IMR-90 (cell line): ENCODE measurements at regions not wholly inside any gene's neighbourhood (a gene's known extent, or its start where the extent isn't known, plus 50 kb on each side); places are given as distances from the start of the nearest gene placed in this dataset.

ENCODE experiments used
- ATAC-seq: fragments of 200-7000 bp; cut with Tn5 transposase; 2 replicates; pipeline ENCODE4 v1.9.1; 2020; ENCODE audit warnings: low read depth, mild to moderate bottlenecking, moderate library complexity
- BruUV-seq: library from RNA; stranded (reverse); fragments of 400-500 nt; replicated peaks from 2 replicates; lab custom pipeline; 2021; lab: Mats Ljungman, UMichigan
- CTCF ChIA-PET: fragments of 300-600 bp; formaldehyde crosslinking; extraction: SDS; loops from one replicate; lab custom pipeline; 2021; ENCODE audit warnings: antibody characterized with exemption; lab: Yijun Ruan, JAX
- POLR2A ChIA-PET: fragments of 300-600 bp; sonication (Branson Sonifier 250); formaldehyde crosslinking; loops from one replicate; lab custom pipeline; 2022; ENCODE audit warnings: antibody characterized with exemption; ENCODE audit not compliant: unreplicated experiment; lab: Charles Lee
- DNase-seq: peaks from one replicate; pipeline ENCODE4 v3.0.0; 2013
- H2AFZ ChIP-seq: replicated peaks from 2 replicates; pipeline ENCODE3; 2013; ENCODE audit warnings: low read length, mild to moderate bottlenecking; ENCODE audit not compliant: poor library complexity
- H2AK5ac ChIP-seq: 2 replicates; pipeline ENCODE4 v1.6.1; 2013; ENCODE audit warnings: low read depth, low read length, inconsistent platforms
- H2AK9ac ChIP-seq: replicated peaks from 2 replicates; pipeline ENCODE3; 2013; ENCODE audit warnings: mild to moderate bottlenecking, low read depth, low read length, moderate library complexity; ENCODE audit not compliant: poor library complexity
- H2BK120ac ChIP-seq: 2 replicates; pipeline ENCODE4 v1.6.1; 2013; ENCODE audit warnings: low read depth, low read length, inconsistent platforms
- H2BK15ac ChIP-seq: 3 replicates; pipeline ENCODE4 v1.6.1; 2013; ENCODE audit warnings: low read depth, low read length, inconsistent platforms
- H2BK20ac ChIP-seq: 2 replicates; pipeline ENCODE4 v1.6.1; 2013; ENCODE audit warnings: low read depth, mild to moderate bottlenecking, inconsistent platforms, low read length, moderate library complexity
- H2BK5ac ChIP-seq: 2 replicates; pipeline ENCODE4 v1.6.1; 2013; ENCODE audit warnings: mild to moderate bottlenecking, low read depth, low read length, inconsistent platforms; ENCODE audit not compliant: poor library complexity, severe bottlenecking
- H3K14ac ChIP-seq: replicated peaks from 2 replicates; pipeline ENCODE4 v1.6.1; 2013; ENCODE audit warnings: low read depth, low read length, inconsistent platforms
- H3K18ac ChIP-seq: 2 replicates; pipeline ENCODE4 v1.6.1; 2013; ENCODE audit warnings: low read depth, low read length, control low read depth
- H3K23ac ChIP-seq: 2 replicates; pipeline ENCODE4 v1.6.1; 2013; ENCODE audit warnings: low read depth, low read length, inconsistent platforms
- H3K27ac ChIP-seq: 2 replicates; pipeline ENCODE4 v1.5.1; 2013; ENCODE audit warnings: mild to moderate bottlenecking, control low read depth, low read length; ENCODE audit not compliant: insufficient read depth
- H3K27me3 ChIP-seq: 2 replicates; pipeline ENCODE4 v1.6.1; 2013; ENCODE audit warnings: low read length; ENCODE audit not compliant: control insufficient read depth, insufficient read depth
- H3K36me3 ChIP-seq: 2 replicates; pipeline ENCODE4 v1.6.1; 2013; ENCODE audit warnings: low read length, mixed read lengths; ENCODE audit not compliant: control insufficient read depth, insufficient read depth
- H3K4ac ChIP-seq: 2 replicates; pipeline ENCODE4 v1.6.1; 2013; ENCODE audit warnings: low read depth, low read length, inconsistent platforms
- H3K4me1 ChIP-seq: 2 replicates; pipeline ENCODE4 v1.6.1; 2013; ENCODE audit warnings: low read length, mixed read lengths; ENCODE audit not compliant: control insufficient read depth, insufficient read depth
- H3K4me2 ChIP-seq: 2 replicates; pipeline ENCODE4 v1.6.1; 2013; ENCODE audit warnings: low read depth, mild to moderate bottlenecking, control low read depth, low read length, moderate library complexity
- H3K4me3 ChIP-seq: 2 replicates; pipeline ENCODE4 v1.5.1; 2013; ENCODE audit warnings: low read depth, mild to moderate bottlenecking, control low read depth, low read length, moderate library complexity; ENCODE audit not compliant: insufficient read depth
- H3K56ac ChIP-seq: 2 replicates; pipeline ENCODE4 v1.6.1; 2013; ENCODE audit warnings: low read length, inconsistent platforms; ENCODE audit not compliant: insufficient read depth; ENCODE audit errors: extremely low read depth
- H3K79me1 ChIP-seq, 2 experiments: 2 replicates each; pipeline ENCODE4 v1.6.1; 2013; ENCODE audit warnings: low read length in 2 of 2, inconsistent platforms in 1 of 2, low read depth in 1 of 2
- H3K9ac ChIP-seq: 2 replicates; pipeline ENCODE4 v1.6.1; 2013; ENCODE audit warnings: low read depth, low read length, control low read depth
- H3K9me1 ChIP-seq: 2 replicates; pipeline ENCODE4 v1.6.1; 2013; ENCODE audit warnings: low read length, inconsistent platforms; ENCODE audit not compliant: insufficient read depth
- H3K9me3 ChIP-seq: 2 replicates; pipeline ENCODE4 v1.6.1; 2013; ENCODE audit warnings: low read length; ENCODE audit not compliant: control insufficient read depth, insufficient read depth
- H4K20me1 ChIP-seq: 2 replicates; pipeline ENCODE4 v1.6.1; 2013; ENCODE audit warnings: low read length, inconsistent platforms; ENCODE audit not compliant: insufficient read depth
- H4K5ac ChIP-seq: 2 replicates; pipeline ENCODE4 v1.6.1; 2013; ENCODE audit warnings: mild to moderate bottlenecking, low read depth, low read length, control low read depth
- H4K8ac ChIP-seq, 2 experiments: 2 replicates each; pipeline ENCODE4 v1.6.1; 2013; ENCODE audit warnings: low read depth in 2 of 2, low read length in 2 of 2, control low read depth in 1 of 2, inconsistent platforms in 1 of 2
- H4K91ac ChIP-seq: 2 replicates; pipeline ENCODE4 v1.6.1; 2013; ENCODE audit warnings: low read depth, low read length, inconsistent platforms; ENCODE audit not compliant: insufficient read depth
- BHLHE40 ChIP-seq: fragments of 150-350 bp; IDR thresholded peaks from 2 replicates; pipeline ENCODE4 v1.6.1; 2016; ENCODE audit warnings: mild to moderate bottlenecking, low read depth, low read length
- CEBPB ChIP-seq: IDR thresholded peaks from 2 replicates; pipeline ENCODE4 v1.6.1; 2012; ENCODE audit warnings: low read depth, low read length, improper control_type of control experiment
- CHD1 ChIP-seq: IDR thresholded peaks from 2 replicates; pipeline ENCODE4 v1.6.1; 2012; ENCODE audit warnings: low read depth, low read length, improper control_type of control experiment
- FOS ChIP-seq: fragments of 150-350 bp; IDR thresholded peaks from 2 replicates; pipeline ENCODE4 v1.6.1; 2016; ENCODE audit warnings: low read depth, low read length
- MAFK ChIP-seq: IDR thresholded peaks from 2 replicates; pipeline ENCODE4 v1.6.1; 2012; ENCODE audit warnings: low read depth, low read length, improper control_type of control experiment
- MAZ ChIP-seq: IDR thresholded peaks from 2 replicates; pipeline ENCODE4 v1.6.1; 2012; ENCODE audit warnings: low read depth, mild to moderate bottlenecking, low read length, improper control_type of control experiment, moderate library complexity, borderline replicate concordance
- MXI1 ChIP-seq: IDR thresholded peaks from 2 replicates; pipeline ENCODE4 v1.6.1; 2012; ENCODE audit warnings: low read depth, mild to moderate bottlenecking, low read length, moderate library complexity, borderline replicate concordance
- NFE2L2 ChIP-seq: fragments of 150-350 bp; IDR thresholded peaks from 2 replicates; pipeline ENCODE4 v1.6.1; 2016; ENCODE audit warnings: low read depth, mild to moderate bottlenecking, low read length
- POLR2A ChIP-seq: IDR thresholded peaks from 2 replicates; pipeline ENCODE4 v1.6.1; 2012; ENCODE audit warnings: mild to moderate bottlenecking, low read depth, low read length
- RAD21 ChIP-seq: IDR thresholded peaks from 2 replicates; pipeline ENCODE4 v1.6.1; 2012; ENCODE audit warnings: low read length, improper control_type of control experiment
- RCOR1 ChIP-seq: IDR thresholded peaks from 2 replicates; pipeline ENCODE4 v1.6.1; 2012; ENCODE audit warnings: mild to moderate bottlenecking, low read length, improper control_type of control experiment; ENCODE audit not compliant: insufficient replicate concordance
- RFX5 ChIP-seq: IDR thresholded peaks from 2 replicates; pipeline ENCODE4 v1.8.0; 2012; ENCODE audit warnings: low read depth, mild to moderate bottlenecking, low read length, moderate library complexity
- SMC3 ChIP-seq: fragments of 150-350 bp; IDR thresholded peaks from 2 replicates; pipeline ENCODE4 v1.6.1; 2016; ENCODE audit warnings: low read depth, mild to moderate bottlenecking, antibody characterized with exemption, low read length, moderate library complexity
- WGBS, 2 experiments: methylation state at CpG; one replicate each; pipeline versions ENCODE4 v1.1.5 to v1.1.7; 2013; ENCODE audit warnings: missing lambda C conversion rate in 2 of 2; ENCODE audit not compliant: insufficient read length in 1 of 2; ENCODE audit errors: extremely low coverage in 2 of 2; 5-methylcytosine and 5-hydroxymethylcytosine counted together
- dilution Hi-C: fragments of 300-500 bp; cut with HindIII; formaldehyde crosslinking; loops from one replicate; pipeline ENCODE4 v1.14.3; 2018; ENCODE audit warnings: low sequenced_read_pairs; ENCODE audit not compliant: unreplicated experiment
- in situ Hi-C: fragments of 300-500 bp; cut with MboI; formaldehyde crosslinking; loops from 3 replicates; pipeline ENCODE4 v1.14.3; 2019; ENCODE audit warnings: low sequenced_read_pairs, inconsistent platforms, mixed read lengths
- intact Hi-C: fragments of 100-400 bp; cut with micrococcal nuclease; formaldehyde crosslinking; loops from 2 replicates; pipeline ENCODE4 v1.10.0; 2022
- TF ChIP-seq, protein P1 (sequence below): conservative IDR thresholded peaks from 2 replicates; pipeline ENCODE4 v1.5.1; 2012; ENCODE audit warnings: mild to moderate bottlenecking, low read depth, low read length, improper control_type of control experiment
- TF ChIP-seq, protein P2 (sequence below): fragments of 150-350 bp; IDR thresholded peaks from 2 replicates; pipeline ENCODE4 v1.6.1; 2016; ENCODE audit warnings: low read depth, mild to moderate bottlenecking, low read length, moderate library complexity, borderline replicate concordance
- TF ChIP-seq, protein P3 (sequence below): fragments of 150-350 bp; IDR thresholded peaks from 2 replicates; pipeline ENCODE4 v1.6.1; 2017; ENCODE audit warnings: mild to moderate bottlenecking, antibody characterized with exemption, low read length, low read depth

DNA sequence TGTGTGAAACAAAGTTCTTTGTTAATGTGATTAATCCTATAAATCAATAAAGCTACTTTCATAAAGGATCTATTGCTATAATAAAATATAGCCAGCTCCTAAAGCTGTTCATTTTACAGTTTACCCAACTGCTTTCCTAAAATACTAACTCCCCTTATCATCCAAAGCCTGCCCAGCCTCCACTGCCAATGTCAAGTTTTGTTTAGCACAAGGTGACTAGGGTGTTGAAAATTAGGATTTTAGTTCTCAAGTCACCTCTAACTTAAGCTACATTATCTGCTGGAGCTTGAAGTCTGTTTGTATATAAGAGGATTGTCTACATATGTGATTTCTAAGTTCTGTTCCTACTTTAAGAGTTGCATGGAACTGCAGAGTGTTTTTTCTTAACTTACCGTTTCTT is 86.3 kb downstream of the CCER1 start:
- ChIA-PET CTCF (interaction anchor here (1.8 kb wide), 1 partner anchor 14 kb away, joined by 7 read pairs; no protein-coding TSS in a partner anchor), POLR2A (no interaction called here)
- Histone ChIP-seq H2BK15ac (no peak overlapping the region), H3K79me1 (no peaks in the 10 kb centered on the region), H4K20me1 (no peaks in the 10 kb centered on the region), H2BK120ac (no peak overlapping the region), H3K23ac (no peak overlapping the region), H3K27me3 (no peaks in the 10 kb centered on the region; the same call in 1 of the 2 replicates), H3K4me2 (no peak overlapping the region), H4K5ac (no peak overlapping the region), H2BK20ac (no peak overlapping the region), H3K4me3 (no peak overlapping the region), H2AFZ (no peak overlapping the region), H3K9ac (no peak overlapping the region), H2AK5ac (no peak overlapping the region), H3K56ac (no peak overlapping the region), H2BK5ac (no peak overlapping the region), H3K9me3 (no peaks in the 10 kb centered on the region), H3K36me3 (no peaks in the 10 kb centered on the region), H4K91ac (no peak overlapping the region), H3K18ac (no peak overlapping the region), H3K9me1 (no peaks in the 10 kb centered on the region), H4K8ac (no peak overlapping the region), H3K27ac (no peak overlapping the region), H3K14ac (no peak overlapping the region), H3K4me1 (no peaks in the 10 kb centered on the region), H3K4ac (no peak overlapping the region), H2AK9ac (no peak overlapping the region)
- TF ChIP-seq CEBPB, result no peak
- TF ChIP-seq, protein P1, sequence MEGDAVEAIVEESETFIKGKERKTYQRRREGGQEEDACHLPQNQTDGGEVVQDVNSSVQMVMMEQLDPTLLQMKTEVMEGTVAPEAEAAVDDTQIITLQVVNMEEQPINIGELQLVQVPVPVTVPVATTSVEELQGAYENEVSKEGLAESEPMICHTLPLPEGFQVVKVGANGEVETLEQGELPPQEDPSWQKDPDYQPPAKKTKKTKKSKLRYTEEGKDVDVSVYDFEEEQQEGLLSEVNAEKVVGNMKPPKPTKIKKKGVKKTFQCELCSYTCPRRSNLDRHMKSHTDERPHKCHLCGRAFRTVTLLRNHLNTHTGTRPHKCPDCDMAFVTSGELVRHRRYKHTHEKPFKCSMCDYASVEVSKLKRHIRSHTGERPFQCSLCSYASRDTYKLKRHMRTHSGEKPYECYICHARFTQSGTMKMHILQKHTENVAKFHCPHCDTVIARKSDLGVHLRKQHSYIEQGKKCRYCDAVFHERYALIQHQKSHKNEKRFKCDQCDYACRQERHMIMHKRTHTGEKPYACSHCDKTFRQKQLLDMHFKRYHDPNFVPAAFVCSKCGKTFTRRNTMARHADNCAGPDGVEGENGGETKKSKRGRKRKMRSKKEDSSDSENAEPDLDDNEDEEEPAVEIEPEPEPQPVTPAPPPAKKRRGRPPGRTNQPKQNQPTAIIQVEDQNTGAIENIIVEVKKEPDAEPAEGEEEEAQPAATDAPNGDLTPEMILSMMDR, result no peak
- TF ChIP-seq RFX5, result no peak
- no peak for TF ChIP-seq POLR2A
- TF ChIP-seq RCOR1, result no peak
- TF ChIP-seq MAFK, result no peak
- no peak for TF ChIP-seq BHLHE40
- TF ChIP-seq, protein P2, sequence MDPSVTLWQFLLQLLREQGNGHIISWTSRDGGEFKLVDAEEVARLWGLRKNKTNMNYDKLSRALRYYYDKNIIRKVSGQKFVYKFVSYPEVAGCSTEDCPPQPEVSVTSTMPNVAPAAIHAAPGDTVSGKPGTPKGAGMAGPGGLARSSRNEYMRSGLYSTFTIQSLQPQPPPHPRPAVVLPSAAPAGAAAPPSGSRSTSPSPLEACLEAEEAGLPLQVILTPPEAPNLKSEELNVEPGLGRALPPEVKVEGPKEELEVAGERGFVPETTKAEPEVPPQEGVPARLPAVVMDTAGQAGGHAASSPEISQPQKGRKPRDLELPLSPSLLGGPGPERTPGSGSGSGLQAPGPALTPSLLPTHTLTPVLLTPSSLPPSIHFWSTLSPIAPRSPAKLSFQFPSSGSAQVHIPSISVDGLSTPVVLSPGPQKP, result no peak
- no peak for TF ChIP-seq MAZ
- TF ChIP-seq SMC3, result no peak
- no peak for TF ChIP-seq MXI1
- no peak for TF ChIP-seq RAD21
- no peak for TF ChIP-seq CHD1
- no peak for TF ChIP-seq FOS
- TF ChIP-seq, protein P3, sequence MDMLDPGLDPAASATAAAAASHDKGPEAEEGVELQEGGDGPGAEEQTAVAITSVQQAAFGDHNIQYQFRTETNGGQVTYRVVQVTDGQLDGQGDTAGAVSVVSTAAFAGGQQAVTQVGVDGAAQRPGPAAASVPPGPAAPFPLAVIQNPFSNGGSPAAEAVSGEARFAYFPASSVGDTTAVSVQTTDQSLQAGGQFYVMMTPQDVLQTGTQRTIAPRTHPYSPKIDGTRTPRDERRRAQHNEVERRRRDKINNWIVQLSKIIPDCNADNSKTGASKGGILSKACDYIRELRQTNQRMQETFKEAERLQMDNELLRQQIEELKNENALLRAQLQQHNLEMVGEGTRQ, result no peak
- TF ChIP-seq NFE2L2, result no peak
- DNase-seq (no peak), ATAC-seq (no peak)
- BruUV-seq, result no TSS peak
- intact Hi-C loops (no loop called here), in situ Hi-C loops (no loop called here), dilution Hi-C loops (no loop called here)
- WGBS, 2 experiments, result no CpG with 5 or more reads among the region's 1 CpG
